GM10266 (cell line): ENCODE measurements at regions not wholly inside any gene's neighbourhood (a gene's known extent, or its start where the extent isn't known, plus 50 kb on each side); places are given as distances from the start of the nearest gene placed in this dataset.

Experiments
- DNase-seq: peaks from one replicate; pipeline ENCODE4 v3.0.0; 2012; ENCODE audit errors: extremely low spot score
- TF ChIP-seq, protein P1 (sequence below): IDR thresholded peaks from 2 replicates; pipeline ENCODE4 v1.5.1; 2012; ENCODE audit warnings: mild to moderate bottlenecking, low read depth; ENCODE audit not compliant: control insufficient read depth, insufficient read depth; ENCODE audit errors: missing control alignments

DNA sequence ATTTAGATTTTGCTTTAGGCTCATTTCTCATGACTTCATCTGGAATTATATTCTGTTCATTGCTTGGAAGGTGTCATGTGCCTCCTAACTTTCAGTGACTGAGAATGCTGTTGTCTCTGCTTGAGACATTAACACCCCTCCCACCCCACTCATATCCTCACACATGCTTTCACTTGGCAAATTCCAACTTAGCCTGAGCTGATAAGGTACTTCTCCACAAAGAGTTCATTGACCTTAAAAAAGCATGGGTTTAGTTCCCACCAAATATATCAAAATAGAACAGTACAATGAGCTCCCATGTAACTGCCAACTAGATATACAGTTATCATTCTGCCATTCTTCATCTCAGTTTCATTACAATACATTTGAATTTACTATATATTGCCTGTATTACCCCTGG lies 576.5 kb upstream of the ADGRL2 start:
- TF ChIP-seq, protein P1, sequence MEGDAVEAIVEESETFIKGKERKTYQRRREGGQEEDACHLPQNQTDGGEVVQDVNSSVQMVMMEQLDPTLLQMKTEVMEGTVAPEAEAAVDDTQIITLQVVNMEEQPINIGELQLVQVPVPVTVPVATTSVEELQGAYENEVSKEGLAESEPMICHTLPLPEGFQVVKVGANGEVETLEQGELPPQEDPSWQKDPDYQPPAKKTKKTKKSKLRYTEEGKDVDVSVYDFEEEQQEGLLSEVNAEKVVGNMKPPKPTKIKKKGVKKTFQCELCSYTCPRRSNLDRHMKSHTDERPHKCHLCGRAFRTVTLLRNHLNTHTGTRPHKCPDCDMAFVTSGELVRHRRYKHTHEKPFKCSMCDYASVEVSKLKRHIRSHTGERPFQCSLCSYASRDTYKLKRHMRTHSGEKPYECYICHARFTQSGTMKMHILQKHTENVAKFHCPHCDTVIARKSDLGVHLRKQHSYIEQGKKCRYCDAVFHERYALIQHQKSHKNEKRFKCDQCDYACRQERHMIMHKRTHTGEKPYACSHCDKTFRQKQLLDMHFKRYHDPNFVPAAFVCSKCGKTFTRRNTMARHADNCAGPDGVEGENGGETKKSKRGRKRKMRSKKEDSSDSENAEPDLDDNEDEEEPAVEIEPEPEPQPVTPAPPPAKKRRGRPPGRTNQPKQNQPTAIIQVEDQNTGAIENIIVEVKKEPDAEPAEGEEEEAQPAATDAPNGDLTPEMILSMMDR = no peak
- no peak for DNase-seq

DNA sequence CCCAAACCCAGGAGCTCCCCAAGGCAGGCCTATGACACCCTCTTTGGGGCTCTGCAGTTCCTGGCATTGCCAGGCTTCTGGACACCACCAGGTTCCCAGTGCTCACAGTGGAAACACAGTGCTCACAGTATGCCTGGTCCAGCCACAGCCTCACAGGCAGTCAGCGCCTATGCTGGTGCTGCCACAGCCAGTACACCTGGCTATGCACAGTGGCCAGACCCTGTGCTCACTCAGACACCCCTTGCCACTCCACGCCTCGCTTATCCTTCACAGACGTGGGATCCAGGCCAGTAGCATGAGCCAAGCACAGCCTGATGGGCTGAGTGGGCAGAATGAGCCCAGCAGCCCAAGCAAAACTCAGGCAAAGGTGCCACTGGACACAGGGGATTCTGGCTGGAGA lies 579.2 kb upstream of the ADGRL2 start:
- TF ChIP-seq, protein P1 = no peak
- no peak for DNase-seq

DNA sequence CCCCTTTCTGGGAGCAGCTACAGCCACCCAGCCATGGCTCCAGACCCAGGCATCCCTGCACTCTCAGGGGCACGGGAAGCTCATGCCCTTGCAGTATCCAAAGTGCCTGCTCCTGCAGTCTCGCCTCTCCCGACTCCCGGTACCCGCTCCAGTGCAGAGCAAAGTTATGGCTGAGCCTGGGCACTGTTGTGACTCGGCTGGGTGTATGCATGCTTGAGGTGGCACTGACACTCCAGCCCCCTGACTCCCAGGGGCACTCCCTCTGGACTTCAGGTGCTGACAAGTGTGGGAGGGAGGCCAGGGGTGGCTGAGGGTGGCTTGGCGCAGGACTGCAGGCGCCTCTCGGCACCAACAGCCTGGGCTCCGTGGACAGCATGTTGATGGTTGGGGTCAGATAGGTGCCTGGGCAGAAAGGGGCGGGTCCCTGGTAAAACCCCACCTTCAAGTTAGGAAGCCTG lies 580.1 kb upstream of the ADGRL2 start:
- TF ChIP-seq, protein P1 = no peak
- DNase-seq = no peak

DNA sequence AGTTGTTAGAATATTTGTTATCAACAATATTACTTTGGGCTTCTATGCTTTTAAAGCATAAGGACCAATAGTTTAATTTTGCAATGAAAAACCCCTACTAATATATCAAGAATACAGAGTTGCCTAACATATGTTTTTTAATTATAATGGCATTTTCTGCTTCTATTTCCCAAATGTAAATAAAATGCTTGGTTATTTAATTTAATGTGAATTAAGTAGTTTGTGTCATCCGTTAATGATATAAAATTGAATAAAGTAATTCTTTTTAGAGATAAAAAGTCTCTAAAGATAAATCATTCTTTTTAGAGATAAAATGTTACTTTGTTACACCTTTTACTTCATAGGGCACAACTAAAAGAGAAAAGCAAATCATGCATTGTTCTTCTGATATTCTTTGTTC lies 583.7 kb upstream of the ADGRL2 start:
- TF ChIP-seq, protein P1 = no peak
- DNase-seq = no peak

DNA sequence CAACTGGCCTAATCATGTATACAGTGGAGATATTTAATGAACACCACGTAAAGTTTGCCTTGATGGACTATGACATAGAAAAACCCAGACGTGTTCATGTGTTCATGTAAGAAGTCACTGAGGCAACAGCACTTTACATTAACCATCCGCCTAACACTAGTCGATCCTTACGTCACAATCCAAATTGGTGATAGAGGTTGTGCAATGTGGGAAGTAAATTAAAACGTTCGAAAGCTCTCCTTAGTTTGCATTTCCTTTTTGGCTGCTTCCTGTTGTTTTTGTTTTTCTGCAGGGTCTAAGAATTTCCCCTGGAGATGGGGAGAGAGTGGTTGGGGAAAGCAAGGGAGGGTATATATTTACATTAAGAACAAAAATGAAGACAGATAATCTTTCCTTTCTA lies 587.5 kb upstream of the ADGRL2 start:
- TF ChIP-seq, protein P1 = no peak
- no peak for DNase-seq

DNA sequence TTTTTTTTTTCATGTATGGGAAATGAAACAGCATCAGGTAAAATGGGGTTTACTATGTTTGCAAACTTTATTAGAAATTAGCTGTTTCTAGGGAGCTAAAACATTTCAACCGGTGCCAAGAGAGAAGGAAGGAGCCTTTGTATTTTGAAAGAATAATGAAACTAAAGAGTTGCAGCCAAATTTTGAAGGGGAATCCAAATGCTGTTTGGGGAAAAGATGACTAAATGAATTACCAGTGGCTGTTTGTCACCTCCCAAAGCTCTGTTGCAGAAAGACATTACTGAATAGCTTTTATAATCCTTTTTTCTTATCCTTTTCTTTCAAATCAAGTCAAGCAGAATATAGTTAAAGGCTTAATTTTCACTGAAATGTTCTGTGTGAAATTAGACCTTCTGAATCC lies 591.3 kb upstream of the ADGRL2 start:
- DNase-seq = no peak
- TF ChIP-seq, protein P1 = no peak

DNA sequence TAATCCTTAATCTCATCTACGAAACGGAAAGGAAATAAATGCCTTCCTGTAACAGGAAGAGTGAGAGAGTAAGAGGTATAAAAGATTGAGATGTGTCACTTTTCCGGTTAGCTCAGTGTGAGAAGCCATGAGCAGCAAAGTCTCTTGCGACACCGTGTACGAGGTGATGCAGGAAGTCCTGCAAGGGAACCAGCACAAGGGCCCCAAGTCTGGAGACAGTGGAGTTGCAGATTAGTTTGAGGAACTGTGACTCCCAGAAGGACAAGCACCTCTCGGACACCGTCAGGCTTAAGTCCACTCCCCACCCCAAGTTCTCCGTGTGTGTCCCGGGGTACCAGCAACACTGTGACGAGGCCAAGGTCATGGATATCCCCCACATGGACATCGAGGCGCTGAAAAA lies 592.3 kb upstream of the ADGRL2 start:
- DNase-seq = no peak
- TF ChIP-seq, protein P1 = no peak
